ENCODE measurements at regions not wholly inside any gene's neighbourhood (a gene's known extent, or its start where the extent isn't known, plus 50 kb on each side); places are given as distances from the start of the nearest gene placed in this dataset.

- Histone ChIP-seq H3K4me3 (ENCODE audit: low read depth, low read length, poor library complexity, severe bottlenecking) (no peak overlapping the region), H3K4me1 (ENCODE audit: insufficient read depth, low read length, poor library complexity, severe bottlenecking) (no peaks in the 10 kb centered on the region), H3K9me3 (ENCODE audit: low read depth, low read length, poor library complexity, severe bottlenecking) (no peaks in the 10 kb centered on the region), H3K27ac (ENCODE audit: low read depth, low read length, poor library complexity, severe bottlenecking) (no peak overlapping the region), H3K36me3 (ENCODE audit: insufficient read depth, low read length, poor library complexity, severe bottlenecking) (no peaks in the 10 kb centered on the region), H3K27me3 (replicated peaks; ENCODE audit: insufficient read depth, low read depth, low read length, poor library complexity) (no peaks in the 10 kb centered on the region)
- intact Hi-C loops (cut with micrococcal nuclease; ENCODE audit: unreplicated experiment): no loop called here
- ChIA-PET CTCF (no interaction called here), POLR2A (ENCODE audit: low non-redundant PET) (no interaction called here)
- DNase-seq (ENCODE audit: low spot score): no peak
- TF ChIP-seq EZH2 (IDR thresholded peaks at IDR 0.05; ENCODE audit: borderline replicate concordance, low read depth, low read length, poor library complexity, severe bottlenecking): no peak
- TF ChIP-seq CTCF (conservative IDR thresholded peaks at IDR 0.05; ENCODE audit: low read depth, low read length): no peak
- no TSS peak for BruUV-seq (replicated peaks)
Measured at GRCh38 chr6:98380589-98380988, 453.8 kb upstream of the POU3F2 start.

- no peak for DNase-seq (ENCODE audit: low spot score)
- ChIA-PET CTCF (no interaction called here), POLR2A (ENCODE audit: low non-redundant PET) (interaction anchor here (0.7 kb wide), 1 partner anchor 1200 kb away, joined by 3 read pairs; no protein-coding TSS in a partner anchor)
- Histone ChIP-seq H3K4me3 (ENCODE audit: low read depth, low read length, poor library complexity, severe bottlenecking) (no peak overlapping the region), H3K36me3 (ENCODE audit: insufficient read depth, low read length, poor library complexity, severe bottlenecking) (no peaks in the 10 kb centered on the region), H3K4me1 (ENCODE audit: insufficient read depth, low read length, poor library complexity, severe bottlenecking) (no peaks in the 10 kb centered on the region), H3K9me3 (ENCODE audit: low read depth, low read length, poor library complexity, severe bottlenecking) (no peaks in the 10 kb centered on the region), H3K27ac (ENCODE audit: low read depth, low read length, poor library complexity, severe bottlenecking) (no peak overlapping the region), H3K27me3 (replicated peaks; ENCODE audit: insufficient read depth, low read depth, low read length, poor library complexity) (no peaks in the 10 kb centered on the region)
- no peak for TF ChIP-seq CTCF (conservative IDR thresholded peaks at IDR 0.05; ENCODE audit: low read depth, low read length)
- TF ChIP-seq EZH2 (IDR thresholded peaks at IDR 0.05; ENCODE audit: borderline replicate concordance, low read depth, low read length, poor library complexity, severe bottlenecking): no peak
- BruUV-seq (replicated peaks): no TSS peak
- intact Hi-C loops (cut with micrococcal nuclease; ENCODE audit: unreplicated experiment): no loop called here
Measured at GRCh38 chr6:98382246-98382645, 452.1 kb upstream of the POU3F2 start.

GRCh38 chr6:98384334-98384733 is 450.0 kb upstream of the POU3F2 start:
- DNase-seq (ENCODE audit: low spot score): no peak
- POLR2A ChIA-PET (ENCODE audit: low non-redundant PET): no interaction called here
- no TSS peak for BruUV-seq (replicated peaks)
- no peaks in the 10 kb centered on the region for H3K36me3 ChIP-seq (ENCODE audit: insufficient read depth, low read length, poor library complexity, severe bottlenecking)
- H3K9me3 ChIP-seq (ENCODE audit: low read depth, low read length, poor library complexity, severe bottlenecking): no peaks in the 10 kb centered on the region
- H3K27me3 ChIP-seq (replicated peaks; ENCODE audit: insufficient read depth, low read depth, low read length, poor library complexity): no peaks in the 10 kb centered on the region
- no peak overlapping the region for H3K27ac ChIP-seq (ENCODE audit: low read depth, low read length, poor library complexity, severe bottlenecking)
- no peak overlapping the region for H3K4me3 ChIP-seq (ENCODE audit: low read depth, low read length, poor library complexity, severe bottlenecking)
- H3K4me1 ChIP-seq (ENCODE audit: insufficient read depth, low read length, poor library complexity, severe bottlenecking): no peaks in the 10 kb centered on the region
- CTCF ChIA-PET: no interaction called here
- TF ChIP-seq EZH2 (IDR thresholded peaks at IDR 0.05; ENCODE audit: borderline replicate concordance, low read depth, low read length, poor library complexity, severe bottlenecking) (no peak), CTCF (conservative IDR thresholded peaks at IDR 0.05; ENCODE audit: low read depth, low read length) (no peak)
- intact Hi-C loops (cut with micrococcal nuclease; ENCODE audit: unreplicated experiment): no loop called here
